SH-SY5Y (cell line): ENCODE measurements at regions not wholly inside any gene's neighbourhood (a gene's known extent, or its start where the extent isn't known, plus 50 kb on each side); places are given as distances from the start of the nearest gene placed in this dataset.

ENCODE experiments used
- GATA2 ChIP-seq: IDR thresholded peaks from 2 replicates; pipeline ENCODE4 v1.6.1; 2011; ENCODE audit warnings: mild to moderate bottlenecking, low read depth, low read length
- GATA3 ChIP-seq: IDR thresholded peaks from 2 replicates; pipeline ENCODE4 v1.6.1; 2011; ENCODE audit warnings: low read depth, mild to moderate bottlenecking, low read length, moderate library complexity

GRCh38 chr2:120525056-120526046 lies 179.4 kb downstream of the INHBB start:
- TF ChIP-seq GATA2 = no peak
- TF ChIP-seq GATA3 = no peak
